GM12875 (cell line): ENCODE measurements at regions not wholly inside any gene's neighbourhood (a gene's known extent, or its start where the extent isn't known, plus 50 kb on each side); places are given as distances from the start of the nearest gene placed in this dataset.
A peak's percentile ranks its signal among the peaks of the same experiment; 100 is the strongest.

Experiments
- H3K4me3 ChIP-seq: one replicate; pipeline ENCODE4 v1.5.1; 2011; ENCODE audit warnings: low read depth, low read length, control low read depth
- CTCF ChIP-seq: IDR thresholded peaks from 2 replicates; pipeline ENCODE4 v1.5.1; 2011; ENCODE audit warnings: low read depth, mild to moderate bottlenecking, control low read depth, inconsistent platforms, low read length, moderate library complexity, borderline replicate concordance; ENCODE audit not compliant: insufficient read depth

GRCh38 chr3:194197981-194198695 is 62.2 kb downstream of the HES1 start:
- H3K4me3 ChIP-seq, result no peak overlapping the region
- TF ChIP-seq CTCF, result no peak

- no peak overlapping the region for H3K4me3 ChIP-seq
- no peak for TF ChIP-seq CTCF
Observed at GRCh38 chr3:194198938-194199337, 63.0 kb downstream of the HES1 start.

- H3K4me3 ChIP-seq, result no peak overlapping the region
- TF ChIP-seq CTCF, result no peak
Observed at GRCh38 chr3:194200422-194201081, 64.6 kb downstream of the HES1 start.

- H3K4me3 ChIP-seq, result no peak overlapping the region
- TF ChIP-seq CTCF, result no peak
Observed at GRCh38 chr3:194201953-194202666, 66.2 kb downstream of the HES1 start.

- TF ChIP-seq CTCF, result no peak
- H3K4me3 ChIP-seq, result peak overlapping the region; percentile 64
Observed at GRCh38 chr3:194203482-194204041, 67.6 kb downstream of the HES1 start.

- TF ChIP-seq CTCF, result no peak
- H3K4me3 ChIP-seq, result peak overlapping the region; percentile 64
Observed at GRCh38 chr3:194204042-194204987, 68.4 kb downstream of the HES1 start.
